ES-I3 (cell line): ENCODE measurements at regions not wholly inside any gene's neighbourhood (a gene's known extent, or its start where the extent isn't known, plus 50 kb on each side); places are given as distances from the start of the nearest gene placed in this dataset.
"Not testable (repeated sequence)": the region's sequence is repeated elsewhere in the genome, so short reads cannot be mapped to it uniquely, and the experiment has no call there.

Source experiments
- H3K36me3 ChIP-seq: 2 replicates; pipeline ENCODE4 v1.6.1; 2013; ENCODE audit warnings: mild to moderate bottlenecking, low read length, control low read depth, moderate library complexity; ENCODE audit not compliant: insufficient read depth
- H3K4me1 ChIP-seq: 2 replicates; pipeline ENCODE4 v1.6.1; 2013; ENCODE audit warnings: mild to moderate bottlenecking, control low read depth, low read length; ENCODE audit not compliant: insufficient read depth
- H3K9ac ChIP-seq: 2 replicates; pipeline ENCODE4 v1.6.1; 2013; ENCODE audit warnings: low read depth, mild to moderate bottlenecking, low read length, moderate library complexity
- H3K9me3 ChIP-seq: 2 replicates; pipeline ENCODE4 v1.6.1; 2013; ENCODE audit warnings: mild to moderate bottlenecking, low read length, moderate library complexity; ENCODE audit not compliant: control insufficient read depth, insufficient read depth

- Histone ChIP-seq H3K36me3 (no peaks in the 10 kb centered on the region), H3K9ac (no peak overlapping the region), H3K4me1 (no peaks in the 10 kb centered on the region), H3K9me3 (no peaks in the 10 kb centered on the region; the same call in 1 of the 2 replicates)
Measured at GRCh38 chr6:5838656-5839396, 167.9 kb downstream of the NRN1 start.

- H3K9ac ChIP-seq: no peak overlapping the region
- no peaks in the 10 kb centered on the region for H3K9me3 ChIP-seq
- no peaks in the 10 kb centered on the region for H3K36me3 ChIP-seq
- no peaks in the 10 kb centered on the region for H3K4me1 ChIP-seq
Measured at GRCh38 chr6:5837323-5837722, 169.4 kb downstream of the NRN1 start.

- H3K9ac ChIP-seq, H3K4me1 ChIP-seq, H3K9me3 ChIP-seq, H3K36me3 ChIP-seq: not testable (repeated sequence)
Measured at GRCh38 chr6:5836597-5836996, 170.1 kb downstream of the NRN1 start.

GRCh38 chr6:5833120-5833519, 173.6 kb downstream of the NRN1 start:
- no peaks in the 10 kb centered on the region for H3K4me1 ChIP-seq
- no peaks in the 10 kb centered on the region for H3K9me3 ChIP-seq
- H3K9ac ChIP-seq: no peak overlapping the region

GRCh38 chr6:5832668-5833067, 174.1 kb downstream of the NRN1 start:
- Histone ChIP-seq H3K9ac (no peak overlapping the region), H3K4me1 (no peaks in the 10 kb centered on the region), H3K36me3 (no peaks in the 10 kb centered on the region), H3K9me3 (no peaks in the 10 kb centered on the region)

More at GRCh38 chr6:5833120-5833519, 173.6 kb downstream of the NRN1 start:
- no peaks in the 10 kb centered on the region for H3K36me3 ChIP-seq

- not testable (repeated sequence) for H3K9ac ChIP-seq, H3K36me3 ChIP-seq, H3K9me3 ChIP-seq, H3K4me1 ChIP-seq
Measured at GRCh38 chr6:5831219-5831862, 175.4 kb downstream of the NRN1 start.

- Histone ChIP-seq H3K9ac (no peak overlapping the region), H3K9me3 (no peaks in the 10 kb centered on the region), H3K4me1 (no peaks in the 10 kb centered on the region), H3K36me3 (no peaks in the 10 kb centered on the region)
Measured at GRCh38 chr6:5828296-5828695, 178.4 kb downstream of the NRN1 start.

- Histone ChIP-seq H3K9ac (no peak overlapping the region), H3K4me1 (no peaks in the 10 kb centered on the region), H3K36me3 (no peaks in the 10 kb centered on the region), H3K9me3 (no peaks in the 10 kb centered on the region)
Measured at GRCh38 chr6:5827056-5827904, 179.4 kb downstream of the NRN1 start.

GRCh38 chr6:5824382-5824983, 182.2 kb downstream of the NRN1 start:
- H3K4me1 ChIP-seq, H3K36me3 ChIP-seq, H3K9me3 ChIP-seq, H3K9ac ChIP-seq: not testable (repeated sequence)
